DOHH2 (cell line): ENCODE measurements at regions not wholly inside any gene's neighbourhood (a gene's known extent, or its start where the extent isn't known, plus 50 kb on each side); places are given as distances from the start of the nearest gene placed in this dataset.

Source experiments
- H3F3A ChIP-seq: fragments of 200-600 bp; sonication (generic), shearing (Covaris generic); 2 replicates; pipeline ENCODE4 v1.6.0; 2016; ENCODE audit warnings: antibody characterized with exemption, mild to moderate bottlenecking; ENCODE audit not compliant: control insufficient read depth, insufficient read depth
- H3K27ac ChIP-seq: fragments of 200-600 bp; sonication (generic); 2 replicates; pipeline ENCODE4 v1.5.1; 2014; ENCODE audit warnings: low read depth, mild to moderate bottlenecking, low read length, moderate library complexity
- H3K27me3 ChIP-seq: fragments of 200-600 bp; sonication (generic); 2 replicates; pipeline ENCODE4 v1.6.1; 2014; ENCODE audit warnings: mild to moderate bottlenecking, low read length, mixed read lengths; ENCODE audit not compliant: control insufficient read depth
- H3K36me3 ChIP-seq: fragments of 200-600 bp; sonication (generic); 2 replicates; pipeline ENCODE4 v1.6.1; 2014; ENCODE audit warnings: mild to moderate bottlenecking, low read length, moderate library complexity, mixed read lengths; ENCODE audit not compliant: control insufficient read depth
- H3K4me1 ChIP-seq: fragments of 200-600 bp; sonication (generic); 2 replicates; pipeline ENCODE4 v1.6.1; 2014; ENCODE audit warnings: mild to moderate bottlenecking, low read length, mixed read lengths; ENCODE audit not compliant: control insufficient read depth
- H3K4me2 ChIP-seq: fragments of 200-600 bp; sonication (generic); 2 replicates; pipeline ENCODE4 v1.6.0; 2014; ENCODE audit warnings: mild to moderate bottlenecking, low read length, moderate library complexity
- H3K4me3 ChIP-seq: fragments of 200-600 bp; sonication (generic); 2 replicates; pipeline ENCODE4 v1.5.1; 2014; ENCODE audit warnings: mild to moderate bottlenecking, low read length, mixed read lengths
- H3K79me2 ChIP-seq: fragments of 200-600 bp; sonication (generic); 2 replicates; pipeline ENCODE4 v1.6.1; 2014; ENCODE audit warnings: mild to moderate bottlenecking, low read length, mixed read lengths; ENCODE audit not compliant: control insufficient read depth
- H3K9me2 ChIP-seq: fragments of 200-600 bp; sonication (generic); replicated peaks from 2 replicates; pipeline ENCODE4 v1.6.1; 2014; ENCODE audit warnings: mild to moderate bottlenecking, low read length, mixed read lengths; ENCODE audit not compliant: control insufficient read depth
- H3K9me3 ChIP-seq: fragments of 200-600 bp; sonication (generic); 2 replicates; pipeline ENCODE4 v1.6.1; 2014; ENCODE audit warnings: antibody characterized with exemption, low read length, mixed read lengths; ENCODE audit not compliant: control insufficient read depth, insufficient read depth
- H4K20me1 ChIP-seq: fragments of 200-600 bp; sonication (generic); 2 replicates; pipeline ENCODE4 v1.6.0; 2014; ENCODE audit warnings: low read depth, mild to moderate bottlenecking, antibody characterized with exemption, low read length, moderate library complexity; ENCODE audit not compliant: control insufficient read depth, insufficient read depth
- EZH2phosphoT487 ChIP-seq: fragments of 200-600 bp; sonication (generic); IDR thresholded peaks from 2 replicates; pipeline ENCODE4 v1.6.1; 2017; ENCODE audit warnings: borderline replicate concordance, mild to moderate bottlenecking, antibody characterized with exemption, low read length, moderate library complexity, mixed read lengths
- TF ChIP-seq, protein P1 (sequence below): fragments of 200-600 bp; sonication (generic); IDR thresholded peaks from one replicate; pipeline ENCODE4 v1.5.1; 2014; ENCODE audit warnings: antibody characterized with exemption, mild to moderate bottlenecking, low read depth, low read length; ENCODE audit not compliant: poor library complexity, severe bottlenecking

DNA sequence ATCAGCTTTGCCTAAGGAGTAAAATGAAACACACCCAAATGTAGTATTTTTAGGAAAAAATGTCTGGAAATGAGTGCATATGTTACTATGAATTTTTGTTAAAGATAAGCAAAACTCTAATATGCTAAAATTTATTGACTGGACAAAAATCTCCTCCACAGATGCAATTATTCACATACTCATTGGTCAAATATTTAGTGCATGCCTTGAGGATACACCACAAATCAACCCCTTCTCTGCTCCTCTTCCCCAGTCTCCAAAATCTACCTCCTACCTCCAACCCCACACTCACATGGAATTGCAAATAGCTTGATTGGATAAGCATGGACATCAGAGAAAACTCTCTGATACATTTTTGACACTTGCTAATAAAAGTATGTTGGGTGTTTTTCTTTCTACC lies 95.6 kb upstream of the CDC42EP3 start:
- H3F3A ChIP-seq: no peaks in the 10 kb centered on the region
- no peak overlapping the region for H3K27ac ChIP-seq
- H3K4me2 ChIP-seq: no peak overlapping the region

DNA sequence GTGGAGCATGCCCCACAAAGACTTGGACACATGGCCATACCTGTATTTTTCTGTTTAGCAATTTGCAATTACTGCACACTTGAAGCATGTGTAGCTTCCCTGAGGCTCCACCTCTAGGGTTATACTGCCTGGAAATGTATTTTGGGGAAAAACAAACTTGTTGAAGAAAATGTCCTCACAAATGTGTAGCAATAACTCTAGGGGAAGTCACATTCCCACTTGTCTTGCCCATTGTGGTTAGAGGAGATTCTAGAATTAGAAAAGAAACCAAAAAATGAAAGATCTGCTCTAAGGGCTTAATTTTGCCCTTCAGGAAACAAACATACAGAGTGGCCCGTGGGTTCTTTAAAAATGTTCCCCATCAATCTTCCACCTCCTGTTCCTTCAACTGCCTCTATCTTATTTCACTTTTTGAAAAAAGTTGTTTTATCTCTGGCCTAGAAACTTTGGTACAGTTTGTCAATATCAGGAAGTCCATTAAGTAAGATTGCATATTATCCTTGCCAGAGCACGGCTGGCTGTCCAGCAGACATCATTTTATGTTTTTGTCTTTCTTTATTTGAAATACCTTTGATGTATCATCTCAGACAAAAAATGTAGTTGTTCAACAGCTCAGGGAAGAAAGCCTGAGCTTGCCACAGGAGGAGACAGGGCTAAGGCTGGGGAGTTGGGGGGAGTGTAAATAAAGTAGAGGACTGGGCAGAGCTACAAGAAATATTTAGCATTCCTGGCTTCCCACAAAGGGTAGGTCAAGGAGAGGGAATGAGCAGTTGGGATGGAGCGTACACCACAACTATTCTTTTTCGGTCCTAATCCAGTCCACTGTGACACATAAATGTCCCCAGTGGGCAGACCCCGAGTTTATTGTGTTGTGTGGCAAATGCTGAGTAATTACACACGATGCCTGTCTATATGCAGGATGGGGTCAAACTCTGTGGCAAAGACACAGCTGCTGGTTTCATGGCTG lies 96.8 kb upstream of the CDC42EP3 start:
- H3K4me1 ChIP-seq: no peaks in the 10 kb centered on the region
- H3F3A ChIP-seq: no peaks in the 10 kb centered on the region
- H3K9me3 ChIP-seq: no peaks in the 10 kb centered on the region
- H4K20me1 ChIP-seq: no peaks in the 10 kb centered on the region
- peaks cover 2% of the 10 kb centered on the region; the same call in 1 of the 2 replicates for H3K27me3 ChIP-seq
- no peaks in the 10 kb centered on the region for H3K36me3 ChIP-seq
- H3K9me2 ChIP-seq: no peaks in the 10 kb centered on the region
- H3K79me2 ChIP-seq: no peaks in the 10 kb centered on the region
- H3K4me3 ChIP-seq: no peak overlapping the region
- H3K4me2 ChIP-seq: no peak overlapping the region
- no peak overlapping the region for H3K27ac ChIP-seq
- no peak for TF ChIP-seq EZH2phosphoT487
- TF ChIP-seq, protein P1, sequence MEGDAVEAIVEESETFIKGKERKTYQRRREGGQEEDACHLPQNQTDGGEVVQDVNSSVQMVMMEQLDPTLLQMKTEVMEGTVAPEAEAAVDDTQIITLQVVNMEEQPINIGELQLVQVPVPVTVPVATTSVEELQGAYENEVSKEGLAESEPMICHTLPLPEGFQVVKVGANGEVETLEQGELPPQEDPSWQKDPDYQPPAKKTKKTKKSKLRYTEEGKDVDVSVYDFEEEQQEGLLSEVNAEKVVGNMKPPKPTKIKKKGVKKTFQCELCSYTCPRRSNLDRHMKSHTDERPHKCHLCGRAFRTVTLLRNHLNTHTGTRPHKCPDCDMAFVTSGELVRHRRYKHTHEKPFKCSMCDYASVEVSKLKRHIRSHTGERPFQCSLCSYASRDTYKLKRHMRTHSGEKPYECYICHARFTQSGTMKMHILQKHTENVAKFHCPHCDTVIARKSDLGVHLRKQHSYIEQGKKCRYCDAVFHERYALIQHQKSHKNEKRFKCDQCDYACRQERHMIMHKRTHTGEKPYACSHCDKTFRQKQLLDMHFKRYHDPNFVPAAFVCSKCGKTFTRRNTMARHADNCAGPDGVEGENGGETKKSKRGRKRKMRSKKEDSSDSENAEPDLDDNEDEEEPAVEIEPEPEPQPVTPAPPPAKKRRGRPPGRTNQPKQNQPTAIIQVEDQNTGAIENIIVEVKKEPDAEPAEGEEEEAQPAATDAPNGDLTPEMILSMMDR: no peak

More for the DNA sequence above, 95.6 kb upstream of the CDC42EP3 start:
- TF ChIP-seq, protein P1: no peak
- no peak for TF ChIP-seq EZH2phosphoT487
- peaks cover 2% of the 10 kb centered on the region; the same call in 1 of the 2 replicates for H3K27me3 ChIP-seq
- no peaks in the 10 kb centered on the region for H3K36me3 ChIP-seq
- no peaks in the 10 kb centered on the region for H4K20me1 ChIP-seq
- no peaks in the 10 kb centered on the region for H3K9me3 ChIP-seq
- no peaks in the 10 kb centered on the region for H3K4me1 ChIP-seq
- H3K9me2 ChIP-seq: no peaks in the 10 kb centered on the region
- no peaks in the 10 kb centered on the region for H3K79me2 ChIP-seq
- H3K4me3 ChIP-seq: no peak overlapping the region

DNA sequence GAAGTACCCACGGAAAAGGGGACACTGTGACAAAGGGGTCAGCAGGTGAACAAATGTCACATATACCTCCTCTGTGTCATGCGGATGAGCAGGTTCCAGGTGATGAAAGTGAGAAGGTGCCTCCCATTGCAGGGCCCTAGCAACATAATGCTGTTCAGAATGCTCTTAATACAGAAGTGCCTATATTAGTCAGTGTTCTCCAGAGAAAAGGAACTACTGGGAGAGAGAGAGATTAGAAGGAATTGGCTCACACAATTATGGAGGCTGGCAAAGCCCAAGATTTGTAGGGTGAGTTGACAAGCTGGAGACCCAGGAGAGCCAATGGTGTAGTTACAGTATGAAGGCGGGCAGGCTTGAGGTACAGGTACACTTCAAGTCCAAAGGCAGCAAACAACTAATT lies 98.1 kb upstream of the CDC42EP3 start:
- Histone ChIP-seq H3K9me2 (no peaks in the 10 kb centered on the region), H3F3A (no peaks in the 10 kb centered on the region)

More for the DNA sequence above, 98.1 kb upstream of the CDC42EP3 start:
- Histone ChIP-seq H4K20me1 (no peaks in the 10 kb centered on the region), H3K4me2 (no peak overlapping the region), H3K36me3 (no peaks in the 10 kb centered on the region), H3K4me1 (no peaks in the 10 kb centered on the region), H3K27ac (no peak overlapping the region), H3K9me3 (no peaks in the 10 kb centered on the region), H3K4me3 (no peak overlapping the region), H3K27me3 (peaks cover 2% of the 10 kb centered on the region; the same call in 1 of the 2 replicates), H3K79me2 (no peaks in the 10 kb centered on the region)
- TF ChIP-seq, protein P1: no peak
- TF ChIP-seq EZH2phosphoT487: no peak
